HG02610 (cell line): ENCODE measurements at regions not wholly inside any gene's neighbourhood (a gene's known extent, or its start where the extent isn't known, plus 50 kb on each side); places are given as distances from the start of the nearest gene placed in this dataset.
"Not testable (repeated sequence)": the region's sequence is repeated elsewhere in the genome, so short reads cannot be mapped to it uniquely, and the experiment has no call there.

Source experiments
- ATAC-seq: cut with Tn5 transposase; IDR thresholded peaks from one replicate; pipeline ENCODE4 v1.9.1; 2021; ENCODE audit warnings: mild to moderate bottlenecking, moderate library complexity; ENCODE audit not compliant: unreplicated experiment

DNA sequence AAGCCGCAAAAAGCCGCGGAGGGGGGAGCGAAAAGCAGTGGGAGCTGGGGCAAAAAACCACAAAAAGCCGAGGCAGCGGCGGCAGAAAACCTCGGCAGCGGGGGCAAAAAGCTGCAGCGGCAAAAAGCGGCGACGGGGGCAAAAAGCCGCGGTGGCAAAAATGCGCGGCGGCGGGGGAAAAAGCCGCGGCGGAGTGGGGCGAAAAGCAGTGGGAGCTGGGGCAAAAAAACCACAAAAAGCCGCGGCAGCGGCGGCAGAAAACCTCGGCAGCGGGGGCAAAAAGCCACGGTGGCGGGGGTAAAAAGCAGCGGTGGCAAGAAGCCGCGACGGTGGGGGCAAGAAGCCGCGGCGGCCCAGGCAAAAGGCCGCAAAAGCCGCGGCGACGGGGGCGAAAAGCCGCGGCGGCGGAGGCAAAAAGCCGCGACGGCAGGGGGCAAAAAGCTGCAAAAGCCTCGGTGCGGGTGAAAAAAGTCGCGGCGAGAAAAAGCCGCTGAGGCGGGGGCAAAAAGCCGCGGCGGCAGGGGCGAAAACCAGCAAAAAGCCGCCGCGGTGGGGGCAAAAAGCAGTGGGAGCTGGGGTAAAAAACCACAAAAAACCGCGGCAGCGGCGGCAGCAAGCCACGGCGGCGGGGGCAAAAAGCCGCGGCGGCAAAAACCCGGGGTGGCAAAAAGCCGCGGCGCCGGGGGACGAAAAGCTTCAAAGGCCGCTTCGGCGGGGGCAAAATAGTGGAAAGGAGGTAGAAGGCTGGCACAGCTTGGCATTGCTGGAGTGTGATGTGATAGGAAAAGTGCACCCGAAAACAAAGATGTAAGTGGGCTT lies 135.9 kb downstream of the ZNF92 start:
- no peak for ATAC-seq

DNA sequence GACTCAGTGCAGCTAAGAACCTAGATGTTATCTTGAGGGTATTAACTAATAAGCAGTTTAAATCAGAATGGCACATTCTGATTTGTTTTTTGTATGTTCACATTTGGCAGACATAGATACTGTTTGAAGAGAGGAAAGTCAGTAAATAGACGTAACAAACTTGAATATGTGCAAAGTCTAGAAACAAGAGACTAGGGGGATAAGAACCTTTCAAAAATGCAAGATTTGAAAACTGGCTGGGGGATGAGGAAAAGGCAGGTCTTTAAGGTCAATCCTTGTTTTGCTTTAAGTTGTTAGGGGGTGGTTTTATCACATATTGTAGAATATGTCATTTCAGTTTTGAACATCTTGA lies 136.5 kb downstream of the ZNF92 start:
- not testable (repeated sequence) for ATAC-seq

DNA sequence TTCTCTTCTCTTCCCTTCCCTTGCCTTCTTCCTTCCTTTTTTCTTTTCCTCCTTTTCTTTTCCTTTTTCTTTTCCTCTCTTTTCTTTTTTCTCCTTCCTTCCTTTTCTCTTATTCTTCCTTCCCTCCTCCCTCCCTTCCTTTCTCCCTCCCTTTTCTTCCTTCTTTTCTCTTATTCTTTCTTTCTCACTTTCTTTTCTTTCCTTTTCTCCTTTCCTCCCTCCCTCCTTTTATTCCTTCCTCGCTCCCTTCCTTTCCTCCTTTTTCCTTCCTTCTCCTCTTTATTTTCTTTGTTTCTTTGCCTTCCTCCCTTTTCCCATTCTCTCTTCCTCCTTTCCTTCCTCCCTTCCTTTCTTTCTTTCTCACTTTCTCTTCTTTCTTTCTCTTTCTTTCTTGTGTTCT lies 146.1 kb downstream of the ZNF92 start:
- ATAC-seq: not testable (repeated sequence)

DNA sequence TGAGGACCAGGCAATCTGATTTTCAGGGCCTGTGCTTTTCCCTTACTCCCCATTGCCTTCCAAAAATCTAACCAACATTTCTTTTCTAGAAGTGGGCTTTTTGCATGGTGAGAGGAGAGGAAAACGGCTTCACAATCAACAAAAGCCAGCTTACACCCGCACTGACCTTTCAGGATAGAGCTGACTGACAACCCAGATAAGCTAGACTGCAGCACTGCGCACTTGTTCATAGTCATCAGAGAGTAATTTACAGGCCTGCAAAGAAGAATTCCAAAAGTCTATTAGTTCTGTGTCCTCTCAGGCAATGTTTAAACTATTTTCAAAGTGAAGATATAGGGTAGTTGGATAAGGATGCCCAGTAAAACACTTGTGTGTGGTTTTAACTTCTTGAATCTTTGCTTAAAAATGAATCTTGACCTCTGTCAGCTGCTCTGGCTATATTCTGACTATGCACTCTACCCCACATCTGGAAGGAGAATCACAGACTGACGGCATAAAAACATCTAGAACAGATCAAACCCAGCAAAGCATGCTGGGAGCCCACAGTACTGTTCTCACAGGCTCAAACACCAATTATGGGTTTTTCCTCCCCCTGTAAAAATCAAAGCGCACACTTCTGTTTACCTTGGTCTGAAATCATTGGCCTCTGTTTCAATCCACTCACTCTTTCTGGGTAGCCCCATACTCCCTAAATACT lies 172.0 kb downstream of the ZNF92 start:
- ATAC-seq: not testable (repeated sequence)

DNA sequence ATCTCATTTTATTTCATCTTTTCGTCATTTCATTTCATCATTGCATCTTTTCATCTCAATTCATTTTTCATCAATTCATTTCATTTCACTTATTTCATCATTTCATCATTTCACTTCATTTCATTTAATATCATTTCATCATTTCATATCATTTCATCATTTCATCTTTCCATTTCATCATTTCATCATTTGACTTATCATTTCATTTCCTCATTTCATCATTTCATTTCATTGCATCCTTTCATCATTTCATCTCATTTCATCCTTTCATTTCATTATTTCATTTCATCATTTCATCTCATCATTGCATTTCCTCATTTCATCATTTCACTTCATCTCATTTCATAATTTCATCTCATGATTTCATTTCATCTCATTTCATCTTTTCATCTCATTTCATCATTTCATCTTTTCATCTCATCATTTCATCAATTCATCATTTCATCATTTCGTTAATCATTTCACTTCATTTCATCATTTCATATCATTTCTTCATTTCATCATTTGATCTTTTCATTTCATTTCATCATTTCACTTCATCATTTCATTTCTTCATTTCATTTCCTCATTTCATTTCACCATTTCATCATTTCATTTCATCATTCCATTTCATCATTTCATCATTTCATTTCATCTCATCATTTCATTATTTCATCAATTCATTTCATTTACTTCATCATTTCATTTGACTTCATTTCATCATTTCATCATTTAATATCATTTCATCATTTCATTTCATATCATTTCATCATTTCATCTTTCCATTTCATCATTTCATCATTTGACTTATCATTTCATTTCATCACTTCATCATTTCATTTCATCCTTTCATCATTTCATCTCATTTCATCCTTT lies 176.2 kb downstream of the ZNF92 start:
- ATAC-seq: not testable (repeated sequence)

DNA sequence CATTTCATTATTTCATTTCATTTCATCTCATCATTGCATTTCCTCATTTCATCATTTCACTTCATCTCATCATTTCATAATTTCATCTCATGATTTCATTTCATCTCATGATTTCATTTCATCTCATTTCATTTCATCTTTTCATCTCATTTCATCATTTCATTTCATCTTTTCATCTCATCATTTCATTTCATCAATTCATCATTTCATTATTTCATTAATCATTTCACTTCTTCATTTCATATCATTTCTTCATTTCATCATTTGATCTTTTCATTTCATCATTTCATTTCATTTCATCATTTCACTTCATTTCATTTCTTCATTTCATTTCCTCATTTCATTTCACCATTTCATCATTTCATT lies 176.8 kb downstream of the ZNF92 start:
- not testable (repeated sequence) for ATAC-seq

DNA sequence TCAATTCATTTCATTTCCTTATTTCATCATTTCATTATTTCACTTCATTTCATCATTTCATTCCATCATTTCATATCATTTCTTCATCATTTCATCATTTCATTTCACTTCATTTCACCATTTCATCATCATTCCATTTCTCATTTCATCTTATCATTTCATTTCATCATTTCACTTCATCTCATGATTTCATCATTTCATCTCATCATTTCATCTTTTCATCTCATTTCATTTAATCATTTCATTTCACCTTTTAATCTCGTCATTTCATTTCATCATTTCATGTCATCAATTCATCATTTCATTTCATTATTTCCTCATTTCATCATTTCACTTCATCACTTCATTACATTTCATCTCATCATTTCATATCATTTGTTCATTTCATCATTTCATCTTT lies 177.4 kb downstream of the ZNF92 start:
- ATAC-seq: not testable (repeated sequence)

DNA sequence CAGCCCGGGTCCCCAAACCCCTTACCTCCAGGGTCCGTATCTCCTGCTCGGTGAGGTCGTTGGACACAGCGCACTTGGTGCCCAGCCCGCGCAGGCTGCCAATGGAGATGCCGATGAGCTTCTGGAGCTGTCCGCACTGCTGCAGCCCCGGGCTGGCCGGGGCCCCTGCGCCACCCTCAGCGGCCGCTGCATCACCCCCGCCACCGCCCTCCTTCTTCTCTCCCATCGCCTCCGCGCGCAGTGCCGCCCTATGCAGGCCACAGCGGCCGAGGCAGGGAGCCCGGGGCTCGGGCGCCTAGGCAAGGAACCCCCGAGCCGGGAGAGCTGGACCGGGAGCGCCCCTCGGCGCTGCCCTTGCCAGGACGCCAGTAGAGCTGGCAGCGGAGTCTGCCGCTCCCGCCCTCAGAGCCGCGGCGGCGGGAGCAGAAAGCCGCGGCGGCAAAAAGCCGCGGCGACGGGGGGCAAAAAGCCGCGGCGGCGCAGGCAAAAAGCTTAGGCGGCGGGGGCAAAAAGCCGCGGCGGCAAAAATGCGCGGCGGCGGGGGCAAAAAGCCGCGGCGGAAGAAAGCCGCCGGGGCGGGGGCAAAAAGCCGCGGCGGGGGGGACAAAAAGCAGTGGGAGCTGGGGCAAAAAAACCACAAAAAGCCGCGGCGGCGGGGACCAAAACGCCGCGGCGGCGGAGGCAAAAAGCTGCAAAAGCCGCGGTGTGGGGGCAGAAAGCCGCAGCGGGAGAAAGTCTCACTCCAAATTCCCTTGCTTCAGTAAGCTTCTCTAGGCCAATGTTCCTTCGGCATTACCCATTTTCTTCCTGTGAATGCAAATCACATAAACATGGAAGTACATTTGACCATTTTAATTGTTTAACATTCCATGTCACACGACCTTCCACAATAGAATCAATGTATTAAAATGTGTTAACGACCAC lies 181.2 kb downstream of the ZNF92 start:
- not testable (repeated sequence) for ATAC-seq

DNA sequence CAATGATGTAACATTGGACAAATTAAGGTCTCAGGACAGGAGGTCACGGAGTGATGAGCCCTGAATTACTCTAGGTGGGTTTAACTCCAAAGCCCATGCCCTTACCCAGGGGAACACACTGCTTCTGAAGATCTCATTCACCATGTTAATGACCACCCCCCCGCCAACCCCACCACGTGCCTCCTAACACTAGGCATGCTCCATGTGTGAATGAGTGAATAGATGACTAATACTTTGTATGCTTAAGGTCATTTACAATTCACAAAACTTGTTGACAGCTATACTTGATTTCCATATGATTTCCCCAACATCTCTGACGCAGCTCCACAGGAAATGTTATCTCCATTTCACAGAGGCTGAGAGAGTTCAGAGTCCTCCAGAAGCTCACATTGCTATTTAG lies 184.9 kb downstream of the ZNF92 start:
- not testable (repeated sequence) for ATAC-seq

DNA sequence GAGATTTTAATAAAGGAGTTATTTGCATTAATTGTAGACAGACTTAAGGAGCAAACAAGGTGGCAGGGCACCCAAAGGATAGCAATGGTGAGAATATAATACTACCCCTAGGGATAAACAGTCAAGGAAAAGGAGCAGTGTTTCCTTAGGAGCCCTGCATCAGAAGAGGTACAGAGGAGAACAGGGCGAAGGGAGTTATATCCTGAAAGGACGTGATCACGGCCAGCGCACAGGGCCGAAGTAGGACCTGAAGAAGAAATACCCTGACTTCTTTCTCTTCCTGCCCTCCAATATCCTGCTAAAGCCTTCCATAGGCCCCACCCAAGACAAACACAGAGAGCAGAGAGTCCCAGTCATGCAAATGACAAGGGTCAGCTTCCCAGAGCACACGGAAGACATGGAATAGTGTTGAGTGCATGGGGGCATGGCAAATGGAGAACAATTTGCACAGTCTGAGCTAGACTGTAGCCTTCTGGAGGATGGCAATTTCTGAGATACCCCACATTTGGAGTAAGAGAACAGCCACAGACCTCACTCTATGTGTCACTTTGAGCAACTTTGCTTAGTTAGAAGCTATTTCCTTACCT lies 188.2 kb downstream of the ZNF92 start:
- ATAC-seq: not testable (repeated sequence)

DNA sequence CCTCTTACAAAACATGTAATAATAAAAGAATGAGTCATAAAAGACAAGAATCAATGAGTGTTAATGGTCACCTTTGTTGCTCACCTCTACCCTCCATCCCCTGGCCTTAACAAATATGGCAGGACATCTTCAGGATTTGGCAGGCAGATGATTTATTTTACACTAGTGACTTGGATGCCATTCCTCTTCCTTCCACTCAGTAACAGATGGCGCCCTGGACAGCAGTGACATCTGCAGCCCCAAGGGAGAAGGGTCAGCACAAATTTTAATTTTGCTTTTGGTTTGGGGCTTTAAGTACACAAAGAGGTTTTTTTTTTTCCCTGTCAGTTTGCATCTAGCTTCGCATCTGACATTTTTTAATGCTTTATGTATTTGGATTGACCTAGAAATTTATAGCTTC lies 188.9 kb downstream of the ZNF92 start:
- not testable (repeated sequence) for ATAC-seq

DNA sequence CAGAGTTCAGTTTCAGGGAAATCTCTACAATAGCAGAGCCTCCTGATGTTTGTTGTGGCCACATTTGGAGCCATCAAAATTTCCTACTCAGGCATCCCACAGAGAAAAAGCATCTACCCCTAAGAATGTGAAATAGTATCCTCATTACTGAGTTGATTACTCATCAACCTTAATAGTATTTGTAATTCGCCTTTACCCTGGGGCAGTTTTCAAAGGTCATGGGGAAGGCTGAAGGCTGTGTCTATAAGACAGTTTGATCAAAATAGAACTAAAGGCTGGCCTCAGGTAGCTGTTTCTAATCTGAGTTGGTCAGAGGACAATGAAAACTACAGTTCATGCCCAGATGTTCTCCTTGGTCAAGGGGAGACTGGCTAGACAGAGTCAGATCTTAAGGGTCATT lies 189.7 kb downstream of the ZNF92 start:
- ATAC-seq: not testable (repeated sequence)

DNA sequence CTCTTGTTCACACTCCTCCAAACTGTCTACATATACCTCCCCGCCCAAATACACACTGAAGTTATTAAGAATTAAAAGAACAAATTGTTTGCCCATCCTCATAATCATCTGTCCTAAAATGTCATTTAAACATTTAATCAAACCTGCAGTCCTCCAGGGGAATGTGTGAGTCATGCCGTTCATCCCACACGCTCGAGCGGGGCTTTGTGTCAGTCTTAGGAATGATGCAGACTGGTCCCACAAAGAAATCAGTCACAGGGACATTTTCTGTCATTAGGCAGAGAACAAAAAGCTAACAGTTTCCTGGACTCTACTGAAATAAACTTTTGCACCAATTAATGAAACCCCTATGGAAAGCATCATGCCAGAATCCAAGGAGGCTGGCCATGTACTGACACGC lies 194.6 kb downstream of the ZNF92 start:
- not testable (repeated sequence) for ATAC-seq

DNA sequence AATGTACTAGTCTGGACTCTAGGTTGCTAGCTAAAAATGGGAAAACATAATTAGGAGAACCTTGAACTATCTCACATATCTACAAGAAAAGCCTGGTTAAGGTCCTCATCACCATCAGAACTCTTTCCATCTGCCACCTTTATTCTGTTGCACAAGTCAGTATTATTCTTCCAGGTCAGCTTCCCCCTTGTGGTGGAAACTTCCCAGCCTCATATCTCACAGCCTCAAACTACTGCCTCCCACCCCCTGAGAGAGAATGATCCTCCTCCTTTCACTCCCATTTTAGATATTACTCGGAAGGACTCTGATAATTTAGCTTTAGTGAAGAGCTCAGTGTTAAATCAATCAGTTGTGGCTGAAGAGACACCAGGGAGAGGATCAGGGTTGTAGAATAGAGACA lies 197.3 kb downstream of the ZNF92 start:
- ATAC-seq: not testable (repeated sequence)

DNA sequence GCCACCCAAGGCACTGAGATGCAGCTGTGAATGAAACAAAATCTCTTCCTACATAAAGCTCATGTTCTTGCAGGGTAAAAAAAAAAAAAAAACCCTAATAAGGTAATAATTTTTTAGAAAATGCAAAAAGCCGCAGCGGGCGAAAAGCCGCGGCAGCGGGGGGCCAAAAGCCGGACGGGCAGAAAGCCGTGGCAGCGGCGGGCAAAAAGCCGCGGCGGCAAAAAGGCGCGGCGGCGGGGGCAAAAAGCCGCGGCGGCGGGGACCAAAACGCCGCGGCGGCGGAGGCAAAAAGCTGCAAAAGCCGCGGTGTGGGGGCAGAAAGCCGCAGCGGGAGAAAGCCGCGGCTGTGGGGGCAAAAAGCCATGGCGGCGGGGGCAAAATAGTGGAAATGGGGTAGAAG lies 198.9 kb downstream of the ZNF92 start:
- ATAC-seq: not testable (repeated sequence)

DNA sequence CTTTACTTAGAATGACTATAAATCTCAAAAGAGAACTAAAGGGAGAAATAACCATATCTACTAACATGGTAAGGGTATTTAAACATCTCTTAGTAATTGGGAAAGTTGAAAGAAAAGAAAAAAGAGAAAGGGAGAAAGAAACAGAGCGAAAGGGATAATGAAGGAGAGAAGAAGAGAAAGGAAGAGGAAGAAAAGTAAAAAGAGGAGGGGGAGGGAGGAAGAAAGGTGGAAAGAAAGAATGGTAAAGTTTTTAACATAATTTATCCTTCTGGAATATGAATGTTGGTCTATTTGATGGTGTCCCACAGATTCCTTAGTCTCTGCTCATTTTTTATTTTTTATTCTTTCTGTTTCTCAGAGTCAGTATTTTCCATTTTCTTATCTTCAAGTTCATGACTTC lies 202.7 kb downstream of the ZNF92 start:
- not testable (repeated sequence) for ATAC-seq

DNA sequence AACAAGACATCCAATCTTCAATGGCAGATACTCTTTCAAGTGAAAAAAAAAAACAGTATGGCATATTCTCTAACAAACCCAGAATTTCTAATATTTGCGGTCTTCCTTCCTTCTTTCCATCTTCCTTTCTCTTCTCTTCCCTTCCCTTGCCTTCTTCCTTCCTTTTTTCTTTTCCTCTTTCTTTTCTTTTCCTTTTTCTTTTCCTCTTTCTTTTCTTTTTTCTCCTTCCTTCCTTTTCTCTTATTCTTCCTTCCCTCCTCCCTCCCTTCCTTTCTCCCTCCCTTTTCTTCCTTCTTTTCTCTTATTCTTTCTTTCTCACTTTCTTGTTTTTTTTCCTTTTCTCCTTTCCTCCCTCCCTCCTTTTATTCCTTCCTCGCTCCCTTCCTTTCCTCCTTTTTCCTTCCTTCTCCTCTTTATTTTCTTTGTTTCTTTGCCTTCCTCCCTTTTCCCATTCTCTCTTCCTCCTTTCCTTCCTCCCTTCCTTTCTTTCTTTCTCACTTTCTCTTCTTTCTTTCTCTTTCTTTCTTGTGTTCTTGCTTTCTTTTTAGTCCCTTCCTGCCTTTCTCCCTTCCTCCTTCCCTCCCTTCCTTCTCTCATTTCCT lies 209.0 kb downstream of the ZNF92 start:
- not testable (repeated sequence) for ATAC-seq

DNA sequence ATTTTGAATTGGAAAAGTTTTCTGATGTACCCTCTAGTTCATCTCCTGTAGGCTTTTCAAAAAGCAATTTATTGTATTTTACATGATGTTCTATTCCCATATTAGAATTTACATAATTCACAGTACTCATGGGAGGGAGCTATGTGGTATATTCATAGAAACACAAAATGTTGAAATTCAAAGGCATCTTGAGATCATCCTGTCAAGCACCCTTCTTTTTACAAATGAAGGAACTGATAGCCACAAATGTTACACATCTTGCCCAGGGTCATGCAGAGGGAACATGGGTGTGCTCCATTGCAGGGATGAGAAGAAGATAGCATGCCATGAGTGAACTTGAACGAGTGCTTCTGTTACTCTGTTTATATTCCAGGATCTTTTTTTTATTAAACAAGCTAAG lies 228.8 kb downstream of the ZNF92 start:
- not testable (repeated sequence) for ATAC-seq

DNA sequence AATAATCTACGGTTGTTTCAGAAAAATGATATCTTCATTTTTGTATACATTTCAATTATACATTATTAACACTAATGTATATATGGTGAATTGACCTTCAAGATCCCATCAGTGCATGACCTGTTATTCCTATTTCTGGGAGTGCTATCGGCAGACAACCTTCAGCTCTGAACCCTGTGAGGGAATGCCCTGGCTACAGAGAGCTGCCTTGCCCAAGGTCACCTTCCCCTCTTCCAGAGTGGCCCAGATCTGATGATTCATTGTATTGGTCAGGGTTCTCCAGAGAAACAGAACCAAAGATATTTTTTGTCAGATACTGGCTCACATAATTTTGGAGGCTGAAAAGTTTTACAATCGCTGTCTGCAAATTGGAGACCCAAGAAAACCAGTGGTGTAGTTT lies 235.5 kb downstream of the ZNF92 start:
- ATAC-seq: no peak
